ENCODE measurements at regions not wholly inside any gene's neighbourhood (a gene's known extent, or its start where the extent isn't known, plus 50 kb on each side); places are given as distances from the start of the nearest gene placed in this dataset.

DNA sequence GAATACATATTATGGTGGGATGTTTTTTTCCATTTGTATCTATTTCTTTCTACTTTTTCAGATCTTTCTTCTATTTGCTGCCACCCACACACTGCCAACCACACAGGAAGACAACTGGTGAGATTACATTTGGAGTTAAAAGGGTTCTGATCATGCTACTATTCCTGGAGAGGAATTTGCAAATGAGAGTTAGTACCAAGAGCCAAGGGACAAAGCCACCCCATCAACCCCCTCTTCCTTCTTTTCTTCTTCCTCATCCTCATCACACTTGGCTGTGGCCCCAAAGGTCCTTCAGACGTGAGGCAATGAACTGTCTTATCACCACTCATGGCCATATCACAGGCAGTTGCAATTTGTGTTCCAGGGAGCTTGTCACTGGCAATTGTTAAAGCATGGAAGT is 215.6 kb upstream of the SLC14A2 start:
- Histone ChIP-seq H3K4me1 (ENCODE audit: control insufficient read depth, extremely low read depth, insufficient read depth, low read length) (no peaks in the 10 kb centered on the region), H3K9me1 (replicated peaks; ENCODE audit: control insufficient read depth, extremely low read depth, insufficient read depth, low read length) (no peaks in the 10 kb centered on the region), H3K79me2 (ENCODE audit: control insufficient read depth, insufficient read depth, low read length) (no peaks in the 10 kb centered on the region), H3K27ac (ENCODE audit: insufficient read depth, low read depth, low read length) (no peak overlapping the region), H2AFZ (ENCODE audit: low read depth, low read length) (no peak overlapping the region), H3K36me3 (ENCODE audit: control insufficient read depth in 2 of 2, extremely low read depth in 1 of 2, insufficient read depth in 2 of 2, low read length in 2 of 2) (no peaks in the 10 kb centered on the region), H3K9me3 (replicated peaks; ENCODE audit: control insufficient read depth, insufficient read depth, low read length) (no peaks in the 10 kb centered on the region), H3K27me3 (ENCODE audit: control insufficient read depth in 2 of 2, insufficient read depth in 2 of 2, low read length in 2 of 2) (no peaks in the 10 kb centered on the region), H3K4me3 (replicated peaks in 1 of 3; ENCODE audit: insufficient read depth in 1 of 3, low read depth in 1 of 3, low read length in 3 of 3) (no peak overlapping the region), H4K20me1 (replicated peaks; ENCODE audit: control insufficient read depth, extremely low read depth, insufficient read depth, low read length) (no peaks in the 10 kb centered on the region), H3K4me2 (ENCODE audit: insufficient read depth, low read length) (no peak overlapping the region), H3K9ac (replicated peaks; ENCODE audit: extremely low read depth, insufficient read depth, low read length) (no peak overlapping the region)
- BruUV-seq (replicated peaks), result no TSS peak
- intact Hi-C loops (cut with micrococcal nuclease) (no loop called here), dilution Hi-C loops (cut with MboI; ENCODE audit: extremely low pct_ligation_motif_present, low sequenced_read_pairs) (no loop called here)
- FAIRE-seq (no peak), DNase-seq (ENCODE audit: low read depth, low spot score) (no peak)
- POLR2A ChIA-PET, result no interaction called here
- TF ChIP-seq JUN (IDR thresholded peaks at IDR 0.05; ENCODE audit: borderline replicate concordance, insufficient read depth, insufficient read length, low read depth) (no peak), GATA2 (IDR thresholded peaks at IDR 0.05; ENCODE audit: insufficient read depth, insufficient read length, low read depth, low read length) (no peak), POLR2A (IDR thresholded peaks at IDR 0.05; ENCODE audit: low read depth, low read length) (no peak), MAX (IDR thresholded peaks at IDR 0.05; ENCODE audit: insufficient read depth, insufficient read length) (no peak), POLR2AphosphoS5 (IDR thresholded peaks at IDR 0.05; ENCODE audit: insufficient read depth, low read depth, low read length) (no peak), EZH2 (IDR thresholded peaks at IDR 0.05; ENCODE audit: borderline replicate concordance, low read depth, low read length, severe bottlenecking) (no peak), MYC (IDR thresholded peaks at IDR 0.05; ENCODE audit: low read depth, low read length) (no peak), FOS (IDR thresholded peaks at IDR 0.05; ENCODE audit: borderline replicate concordance, insufficient read depth, low read length) (no peak)
- TF ChIP-seq, protein P1, sequence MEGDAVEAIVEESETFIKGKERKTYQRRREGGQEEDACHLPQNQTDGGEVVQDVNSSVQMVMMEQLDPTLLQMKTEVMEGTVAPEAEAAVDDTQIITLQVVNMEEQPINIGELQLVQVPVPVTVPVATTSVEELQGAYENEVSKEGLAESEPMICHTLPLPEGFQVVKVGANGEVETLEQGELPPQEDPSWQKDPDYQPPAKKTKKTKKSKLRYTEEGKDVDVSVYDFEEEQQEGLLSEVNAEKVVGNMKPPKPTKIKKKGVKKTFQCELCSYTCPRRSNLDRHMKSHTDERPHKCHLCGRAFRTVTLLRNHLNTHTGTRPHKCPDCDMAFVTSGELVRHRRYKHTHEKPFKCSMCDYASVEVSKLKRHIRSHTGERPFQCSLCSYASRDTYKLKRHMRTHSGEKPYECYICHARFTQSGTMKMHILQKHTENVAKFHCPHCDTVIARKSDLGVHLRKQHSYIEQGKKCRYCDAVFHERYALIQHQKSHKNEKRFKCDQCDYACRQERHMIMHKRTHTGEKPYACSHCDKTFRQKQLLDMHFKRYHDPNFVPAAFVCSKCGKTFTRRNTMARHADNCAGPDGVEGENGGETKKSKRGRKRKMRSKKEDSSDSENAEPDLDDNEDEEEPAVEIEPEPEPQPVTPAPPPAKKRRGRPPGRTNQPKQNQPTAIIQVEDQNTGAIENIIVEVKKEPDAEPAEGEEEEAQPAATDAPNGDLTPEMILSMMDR (IDR thresholded peaks at IDR 0.05; ENCODE audit: extremely low read depth in 1 of 2, insufficient read depth in 1 of 2, low read depth in 1 of 2, low read length in 2 of 2), result no peak
- CTCF ChIA-PET, result no interaction called here

All from endothelial cell of umbilical vein (primary cell).